Subcutaneous abdominal adipose tissue (tissue), 5 donors: ENCODE measurements at regions not wholly inside any gene's neighbourhood (a gene's known extent, or its start where the extent isn't known, plus 50 kb on each side); places are given as distances from the start of the nearest gene placed in this dataset.

Experiments used
- H3K27ac ChIP-seq: one replicate; pipeline ENCODE4 v1.7.0; 2013; ENCODE audit warnings: low read depth, mild to moderate bottlenecking, inconsistent platforms, low read length, moderate library complexity
- H3K27me3 ChIP-seq, 5 donors: one replicate each; pipeline ENCODE4 v1.7.0; 2013; ENCODE audit warnings: low read length in 5 of 5, inconsistent platforms in 1 of 5; ENCODE audit not compliant: control insufficient read depth in 5 of 5, insufficient read depth in 4 of 5
- H3K36me3 ChIP-seq, 5 donors: one replicate each; pipeline ENCODE4 v1.7.0; 2013; ENCODE audit warnings: low read length in 5 of 5; ENCODE audit not compliant: control insufficient read depth in 5 of 5, insufficient read depth in 5 of 5
- H3K4me1 ChIP-seq, 5 donors: one replicate each; pipeline ENCODE4 v1.7.0; 2013; ENCODE audit warnings: low read length in 5 of 5, mild to moderate bottlenecking in 3 of 5, moderate library complexity in 1 of 5; ENCODE audit not compliant: control insufficient read depth in 5 of 5, insufficient read depth in 5 of 5
- H3K4me3 ChIP-seq, 5 donors: one replicate each; pipeline ENCODE4 v1.7.0; 2013; ENCODE audit warnings: low read length in 5 of 5, low read depth in 1 of 5
- H3K9ac ChIP-seq, 5 donors: one replicate each; pipeline ENCODE4 v1.7.0; 2013; ENCODE audit warnings: low read length in 5 of 5, mild to moderate bottlenecking in 4 of 5, moderate library complexity in 3 of 5
- H3K9me3 ChIP-seq, 5 donors: one replicate each; pipeline ENCODE4 v1.7.0; 2013; ENCODE audit warnings: low read length in 5 of 5; ENCODE audit not compliant: control insufficient read depth in 5 of 5
- donor health status: healthy.
- donor health status: healthy.
- donor health status: healthy.
- donor health status: healthy.
- donor health status: healthy.

- Histone ChIP-seq H3K4me1 (no peaks in the 10 kb centered on the region), H3K4me3 (no peak overlapping the region), H3K9me3 (peaks cover 3 to 16% (median 12%) of the 10 kb centered on the region in 5 donors), H3K9ac (no peak overlapping the region), H3K36me3 (no peaks in the 10 kb centered on the region), H3K27ac (no peak overlapping the region), H3K27me3 (no peaks in the 10 kb centered on the region)
Observed at GRCh38 chr13:32887617-32888016, 128.6 kb upstream of the KL start.

DNA sequence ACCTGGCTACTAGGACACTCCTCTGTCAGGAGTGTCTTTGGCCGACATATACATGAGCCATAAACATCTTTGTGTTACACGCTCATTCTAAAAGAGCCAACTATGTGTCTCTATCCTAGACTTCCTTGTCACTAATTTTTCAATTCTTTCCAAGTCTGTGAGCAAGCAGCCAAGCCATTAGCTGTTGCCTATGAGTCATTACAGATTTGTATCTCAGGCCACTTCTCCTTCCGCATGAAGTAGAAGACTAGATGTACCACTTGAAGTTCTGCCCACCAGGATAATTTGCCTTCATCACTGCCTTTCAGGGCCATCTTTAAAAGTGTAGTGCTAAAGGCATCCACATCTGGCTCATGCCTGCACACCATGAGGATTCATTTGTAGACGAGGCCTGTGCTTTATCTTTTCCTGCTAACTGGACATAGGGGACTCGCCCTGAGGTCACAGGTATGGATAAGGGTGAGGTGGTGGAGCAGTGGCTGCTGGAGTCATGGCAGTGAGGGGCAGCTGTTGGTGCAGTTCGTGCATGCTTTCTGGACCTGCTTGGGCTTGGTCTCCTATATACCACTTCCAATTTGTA lies 126.1 kb upstream of the KL start:
- peaks cover 3 to 16% (median 12%) of the 10 kb centered on the region in 5 donors for H3K9me3 ChIP-seq
- H3K27me3 ChIP-seq = no peaks in the 10 kb centered on the region
- H3K9ac ChIP-seq = no peak overlapping the region
- H3K27ac ChIP-seq = no peak overlapping the region
- H3K4me1 ChIP-seq = peaks cover 0 to 5% (median 0%) of the 10 kb centered on the region in 5 donors
- no peaks in the 10 kb centered on the region for H3K36me3 ChIP-seq
- no peak overlapping the region for H3K4me3 ChIP-seq

- no peak overlapping the region for H3K9ac ChIP-seq
- no peak overlapping the region for H3K27ac ChIP-seq
- no peaks in the 10 kb centered on the region for H3K27me3 ChIP-seq
- peaks cover 0 to 5% (median 0%) of the 10 kb centered on the region in 5 donors for H3K4me1 ChIP-seq
- H3K36me3 ChIP-seq = no peaks in the 10 kb centered on the region
- peaks cover 0 to 5% (median 0%) of the 10 kb centered on the region in 5 donors for H3K9me3 ChIP-seq
- no peak overlapping the region for H3K4me3 ChIP-seq
Observed at GRCh38 chr13:32893176-32893575, 123.0 kb upstream of the KL start.

DNA sequence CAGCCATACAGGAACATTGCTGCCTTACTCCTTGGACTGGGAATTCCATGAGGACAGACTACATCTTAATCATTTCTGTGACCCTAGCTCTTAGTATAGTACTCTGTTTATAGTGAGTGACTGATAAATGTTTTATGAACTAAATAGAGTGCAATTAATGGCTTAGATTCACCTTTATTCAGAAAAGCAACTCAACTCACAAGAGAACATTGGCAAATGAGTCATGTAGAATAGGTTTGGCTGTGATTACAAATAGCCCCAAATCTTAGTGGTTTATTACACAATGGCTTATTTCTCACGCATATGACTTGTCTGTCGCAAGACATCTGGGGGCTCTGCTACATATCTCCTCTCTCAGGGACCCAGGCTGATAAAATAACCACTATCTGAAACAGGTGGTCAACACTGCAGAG lies 121.6 kb upstream of the KL start:
- H3K27me3 ChIP-seq = no peaks in the 10 kb centered on the region
- no peaks in the 10 kb centered on the region for H3K36me3 ChIP-seq
- H3K4me3 ChIP-seq = no peak overlapping the region
- no peak overlapping the region for H3K27ac ChIP-seq
- H3K9ac ChIP-seq = no peak overlapping the region
- H3K9me3 ChIP-seq = peaks cover 0 to under 1% (median 0%) of the 10 kb centered on the region in 5 donors
- H3K4me1 ChIP-seq = peaks cover 0 to 5% (median 0%) of the 10 kb centered on the region in 5 donors

DNA sequence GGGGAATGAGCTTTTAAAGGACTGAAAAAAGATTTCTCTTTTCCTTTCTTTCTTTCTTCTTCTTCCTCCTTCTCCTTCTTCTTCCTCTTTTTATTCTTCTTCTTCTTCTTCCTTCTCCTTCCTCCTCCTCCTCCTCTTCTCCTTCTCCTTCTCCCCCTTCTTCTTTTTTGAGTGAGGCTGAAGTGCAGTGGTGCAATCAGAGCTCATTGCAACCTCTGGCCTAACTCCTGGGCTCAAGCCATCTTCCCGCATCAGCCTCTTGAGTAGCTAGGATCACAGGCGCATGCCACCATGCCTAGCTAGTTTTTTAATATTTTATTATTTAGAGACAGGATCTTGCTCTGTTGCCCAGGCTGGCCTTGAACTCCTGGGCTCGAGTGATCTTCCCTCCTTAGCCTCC lies 120.9 kb upstream of the KL start:
- H3K4me1 ChIP-seq = peaks cover 0 to 5% (median 0%) of the 10 kb centered on the region in 5 donors
- no peak overlapping the region for H3K4me3 ChIP-seq
- H3K36me3 ChIP-seq = no peaks in the 10 kb centered on the region
- no peaks in the 10 kb centered on the region for H3K9me3 ChIP-seq
- no peak overlapping the region for H3K27ac ChIP-seq
- no peak overlapping the region for H3K9ac ChIP-seq
- no peaks in the 10 kb centered on the region for H3K27me3 ChIP-seq

DNA sequence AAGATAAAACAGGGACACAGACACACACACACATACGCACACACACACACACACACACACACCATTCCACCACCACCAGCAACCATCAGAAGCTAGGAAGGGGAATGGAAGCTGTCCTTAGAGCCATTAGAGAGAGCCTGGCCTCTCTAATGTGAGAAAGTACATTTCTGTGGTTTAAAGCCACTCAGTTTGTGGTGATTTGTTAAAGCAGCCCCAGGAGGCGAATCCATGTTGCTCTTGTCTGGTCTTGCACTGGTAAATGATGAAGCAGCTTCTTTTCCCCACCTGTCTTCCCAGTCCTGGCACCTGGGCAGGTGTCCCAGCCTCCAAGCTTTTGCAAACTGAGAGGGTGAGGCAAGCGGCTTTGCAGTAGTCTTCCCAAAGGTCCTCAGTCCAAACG lies 118.9 kb upstream of the KL start:
- H3K9me3 ChIP-seq = no peaks in the 10 kb centered on the region
- peaks cover 0 to 13% (median 6%) of the 10 kb centered on the region in 5 donors for H3K4me1 ChIP-seq
- no peak overlapping the region for H3K9ac ChIP-seq
- no peak overlapping the region for H3K4me3 ChIP-seq
- no peaks in the 10 kb centered on the region for H3K36me3 ChIP-seq
- no peaks in the 10 kb centered on the region for H3K27me3 ChIP-seq
- H3K27ac ChIP-seq = no peak overlapping the region

GRCh38 chr13:32902029-32902780 lies 114.0 kb upstream of the KL start:
- Histone ChIP-seq H3K9ac (peak overlapping the region in 1 of 5 donors; percentile 57), H3K36me3 (no peaks in the 10 kb centered on the region), H3K9me3 (no peaks in the 10 kb centered on the region), H3K4me3 (peak overlapping the region in 3 of 5 donors; percentile 1 to 23 (median 3)), H3K27ac (peak overlapping the region; percentile 45), H3K27me3 (no peaks in the 10 kb centered on the region), H3K4me1 (peaks cover 3 to 38% (median 29%) of the 10 kb centered on the region in 5 donors)

- H3K4me1 ChIP-seq = peaks cover 3 to 38% (median 29%) of the 10 kb centered on the region in 5 donors
- H3K9me3 ChIP-seq = no peaks in the 10 kb centered on the region
- H3K27ac ChIP-seq = peak overlapping the region; percentile 45
- H3K9ac ChIP-seq = peak overlapping the region in 1 of 5 donors; percentile 2
- peak overlapping the region in 3 of 5 donors; percentile 1 to 23 (median 3) for H3K4me3 ChIP-seq
- no peaks in the 10 kb centered on the region for H3K36me3 ChIP-seq
- H3K27me3 ChIP-seq = no peaks in the 10 kb centered on the region
Observed at GRCh38 chr13:32902874-32903273, 113.3 kb upstream of the KL start.

GRCh38 chr13:32903720-32904119 lies 112.5 kb upstream of the KL start:
- Histone ChIP-seq H3K9ac (no peak overlapping the region), H3K36me3 (no peaks in the 10 kb centered on the region), H3K4me3 (no peak overlapping the region), H3K27me3 (no peaks in the 10 kb centered on the region), H3K4me1 (peaks cover 3 to 38% (median 29%) of the 10 kb centered on the region in 5 donors), H3K27ac (no peak overlapping the region), H3K9me3 (no peaks in the 10 kb centered on the region)

DNA sequence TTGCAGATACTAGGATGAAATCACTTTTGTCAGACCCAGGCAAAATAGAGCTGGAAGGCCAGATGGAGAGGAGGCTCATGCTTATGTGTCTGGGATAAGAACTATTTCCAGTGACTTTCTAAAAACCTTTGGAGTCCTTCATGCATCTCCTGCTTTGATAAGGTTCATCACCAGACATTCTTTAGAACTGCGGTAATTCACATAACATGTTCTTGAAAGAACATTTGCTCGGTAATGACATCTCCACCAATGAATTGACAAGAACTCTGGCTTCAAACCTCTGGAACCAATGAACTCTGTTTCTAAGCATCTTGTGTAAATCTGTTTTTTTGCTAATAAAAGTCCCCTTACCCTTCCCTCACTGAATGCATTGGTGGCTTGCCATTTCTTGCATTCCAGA lies 112.0 kb upstream of the KL start:
- Histone ChIP-seq H3K4me1 (peaks cover 3 to 38% (median 29%) of the 10 kb centered on the region in 5 donors), H3K36me3 (no peaks in the 10 kb centered on the region), H3K9ac (no peak overlapping the region), H3K4me3 (no peak overlapping the region), H3K27me3 (no peaks in the 10 kb centered on the region), H3K9me3 (no peaks in the 10 kb centered on the region), H3K27ac (no peak overlapping the region)
